Mesenchymal stem cell (in vitro differentiated cells and primary cell): ENCODE measurements at regions not wholly inside any gene's neighbourhood (a gene's known extent, or its start where the extent isn't known, plus 50 kb on each side); places are given as distances from the start of the nearest gene placed in this dataset.
A peak's percentile ranks its signal among the peaks of the same experiment; 100 is the strongest.

Source experiments
- DNase-seq: peaks from one replicate; pipeline ENCODE4 v3.0.0-alpha.2; 2013
- H2AFZ ChIP-seq: one replicate; pipeline ENCODE4 v1.6.1; 2013; ENCODE audit warnings: low read depth, mild to moderate bottlenecking, control low read depth, inconsistent platforms, low read length, moderate library complexity
- H2AK5ac ChIP-seq: 2 replicates; pipeline ENCODE4 v1.6.1; 2013; ENCODE audit warnings: low read length, moderate library complexity, mild to moderate bottlenecking, inconsistent platforms; ENCODE audit not compliant: severe bottlenecking
- H2BK120ac ChIP-seq: one replicate; pipeline ENCODE4 v1.6.1; 2013; ENCODE audit warnings: low read depth, mild to moderate bottlenecking, inconsistent platforms, low read length, moderate library complexity
- H2BK12ac ChIP-seq, 2 experiments: one replicate each; pipeline ENCODE4 v1.6.1; 2013; ENCODE audit warnings: inconsistent platforms in 2 of 2, low read length in 2 of 2, mild to moderate bottlenecking in 2 of 2, moderate library complexity in 2 of 2, control low read depth in 1 of 2
- H2BK15ac ChIP-seq: one replicate; pipeline ENCODE4 v1.6.1; 2013; ENCODE audit warnings: mild to moderate bottlenecking, low read depth, inconsistent platforms; ENCODE audit not compliant: poor library complexity, severe bottlenecking
- H2BK5ac ChIP-seq: 2 replicates; pipeline ENCODE4 v1.6.1; 2013; ENCODE audit warnings: low read depth, mild to moderate bottlenecking, low read length, control low read depth, inconsistent platforms; ENCODE audit not compliant: poor library complexity, severe bottlenecking
- H3K14ac ChIP-seq, 2 experiments: one replicate each; pipeline ENCODE4 v1.6.1; 2013; ENCODE audit warnings: inconsistent platforms in 2 of 2, low read length in 2 of 2, control low read depth in 1 of 2, mild to moderate bottlenecking in 1 of 2, moderate library complexity in 1 of 2
- H3K18ac ChIP-seq, 2 experiments: one replicate each; pipeline ENCODE4 v1.6.1; 2013; ENCODE audit warnings: inconsistent platforms in 2 of 2, low read length in 2 of 2, control low read depth in 1 of 2, low read depth in 1 of 2, mild to moderate bottlenecking in 1 of 2
- H3K23ac ChIP-seq, 2 experiments: one replicate each; pipeline ENCODE4 v1.6.1; 2013; ENCODE audit warnings: inconsistent platforms in 2 of 2, low read length in 2 of 2, mild to moderate bottlenecking in 2 of 2, moderate library complexity in 2 of 2, control low read depth in 1 of 2
- H3K27ac ChIP-seq: 2 replicates; pipeline ENCODE4 v1.5.1; 2013; ENCODE audit warnings: mild to moderate bottlenecking, moderate library complexity, low read length, control low read depth, inconsistent platforms; ENCODE audit not compliant: poor library complexity, severe bottlenecking
- H3K27me3 ChIP-seq, 2 experiments: 2 replicates each; pipeline versions ENCODE4 v1.6.1 to v1.7.0; 2013; ENCODE audit warnings: low read length in 2 of 2, mild to moderate bottlenecking in 2 of 2, moderate library complexity in 2 of 2, control low read depth in 1 of 2, inconsistent platforms in 1 of 2; ENCODE audit not compliant: control insufficient read depth in 1 of 2, insufficient read depth in 1 of 2
- H3K36me3 ChIP-seq, 2 experiments: 2 replicates each; pipeline versions ENCODE4 v1.6.1 to v1.7.0; 2013; ENCODE audit warnings: low read length in 2 of 2, control low read depth in 1 of 2, inconsistent platforms in 1 of 2, low read depth in 1 of 2, mild to moderate bottlenecking in 1 of 2; ENCODE audit not compliant: insufficient read depth in 2 of 2, control insufficient read depth in 1 of 2
- H3K4ac ChIP-seq, 2 experiments: one replicate each; pipeline ENCODE4 v1.6.1; 2013; ENCODE audit warnings: inconsistent platforms in 2 of 2, low read length in 2 of 2, mild to moderate bottlenecking in 2 of 2, moderate library complexity in 2 of 2, control low read depth in 1 of 2, low read depth in 1 of 2
- H3K4me1 ChIP-seq: 2 replicates; pipeline ENCODE4 v1.6.1; 2013; ENCODE audit warnings: low read depth, low read length, control low read depth; ENCODE audit not compliant: control insufficient read depth, insufficient read depth
- H3K4me2 ChIP-seq: 2 replicates; pipeline ENCODE4 v1.6.1; 2013; ENCODE audit warnings: low read length, mild to moderate bottlenecking, inconsistent platforms; ENCODE audit not compliant: poor library complexity, severe bottlenecking
- H3K4me3 ChIP-seq, 2 experiments: 2 replicates each; pipeline versions ENCODE4 v1.5.1 to v1.7.0; 2013; ENCODE audit warnings: low read length in 2 of 2, mild to moderate bottlenecking in 2 of 2, control low read depth in 1 of 2, low read depth in 1 of 2; ENCODE audit not compliant: insufficient read depth in 1 of 2
- H3K79me1 ChIP-seq: replicated peaks from 2 replicates; pipeline ENCODE4 v1.6.1; 2013; ENCODE audit warnings: mild to moderate bottlenecking, control low read depth, low read length, inconsistent platforms; ENCODE audit not compliant: poor library complexity, severe bottlenecking
- H3K9ac ChIP-seq: 2 replicates; pipeline ENCODE4 v1.7.0; 2013; ENCODE audit warnings: mild to moderate bottlenecking, low read length, moderate library complexity
- H3K9me3 ChIP-seq: 2 replicates; pipeline ENCODE4 v1.7.0; 2013; ENCODE audit warnings: mild to moderate bottlenecking, low read length; ENCODE audit not compliant: control insufficient read depth
- H4K8ac ChIP-seq: one replicate; pipeline ENCODE4 v1.6.1; 2013; ENCODE audit warnings: inconsistent platforms, mild to moderate bottlenecking, low read length, moderate library complexity
- H4K91ac ChIP-seq: one replicate; pipeline ENCODE4 v1.6.1; 2013; ENCODE audit warnings: mild to moderate bottlenecking, low read length, inconsistent platforms
- WGBS: methylation state at CpG from one replicate; pipeline ENCODE4 v1.1.7; 2013; ENCODE audit warnings: mixed read lengths; 5-methylcytosine and 5-hydroxymethylcytosine counted together

- Histone ChIP-seq H3K9ac (no peak overlapping the region), H4K8ac (no peak overlapping the region), H3K27ac (no peak overlapping the region), H3K4me3 (no peak overlapping the region), H3K18ac (no peak overlapping the region), H3K79me1 (peaks cover 2% of the 10 kb centered on the region), H2BK5ac (no peak overlapping the region), H2AFZ (no peak overlapping the region), H3K4ac (no peak overlapping the region), H3K27me3 (peaks cover 0 to 6% of the 10 kb centered on the region in 2 experiments), H2BK15ac (no peak overlapping the region), H3K4me1 (peaks cover 5% of the 10 kb centered on the region), H2BK12ac (no peak overlapping the region), H3K9me3 (no peaks in the 10 kb centered on the region), H3K4me2 (no peak overlapping the region), H3K36me3 (no peaks in the 10 kb centered on the region), H2BK120ac (no peak overlapping the region), H3K14ac (no peak overlapping the region), H3K23ac (no peak overlapping the region), H2AK5ac (no peak overlapping the region), H4K91ac (no peak overlapping the region)
- 70% methylated on average over 3 of the region's 3 CpGs for WGBS
- DNase-seq = no peak
Measured at GRCh38 chr10:94098896-94099295, 105.2 kb downstream of the PLCE1 start.

- no peak for DNase-seq
- no peak overlapping the region for H3K4ac ChIP-seq
- peaks cover 0 to 6% of the 10 kb centered on the region in 2 experiments for H3K27me3 ChIP-seq
- no peak overlapping the region for H2BK12ac ChIP-seq
- no peak overlapping the region for H2BK15ac ChIP-seq
- H3K79me1 ChIP-seq = no peaks in the 10 kb centered on the region
- no peak overlapping the region for H3K18ac ChIP-seq
- H2BK5ac ChIP-seq = no peak overlapping the region
- H2AFZ ChIP-seq = no peak overlapping the region
- WGBS = 70% methylated on average over 1 of the region's 1 CpG
- no peaks in the 10 kb centered on the region for H3K9me3 ChIP-seq
- peaks cover 7% of the 10 kb centered on the region for H3K4me1 ChIP-seq
- H3K4me2 ChIP-seq = no peak overlapping the region
- no peak overlapping the region for H3K9ac ChIP-seq
- no peaks in the 10 kb centered on the region for H3K36me3 ChIP-seq
- no peak overlapping the region for H3K14ac ChIP-seq
- H2AK5ac ChIP-seq = no peak overlapping the region
- H2BK120ac ChIP-seq = no peak overlapping the region
- H3K23ac ChIP-seq = no peak overlapping the region
- H4K91ac ChIP-seq = no peak overlapping the region
- no peak overlapping the region for H3K27ac ChIP-seq
- no peak overlapping the region for H4K8ac ChIP-seq
- no peak overlapping the region for H3K4me3 ChIP-seq
Measured at GRCh38 chr10:94101894-94102293, 108.2 kb downstream of the PLCE1 start.

GRCh38 chr10:94102436-94102835 lies 108.7 kb downstream of the PLCE1 start:
- Histone ChIP-seq H3K36me3 (no peaks in the 10 kb centered on the region), H2BK120ac (no peak overlapping the region), H2BK15ac (no peak overlapping the region), H3K4me1 (peaks cover 7% of the 10 kb centered on the region), H3K23ac (no peak overlapping the region), H3K79me1 (no peaks in the 10 kb centered on the region), H3K4me2 (no peak overlapping the region), H2BK5ac (no peak overlapping the region), H4K8ac (peak overlapping the region; percentile 8), H3K9ac (no peak overlapping the region), H3K4ac (no peak overlapping the region), H3K4me3 (no peak overlapping the region), H2AFZ (no peak overlapping the region), H2AK5ac (peak overlapping the region; percentile 2), H3K18ac (peak overlapping the region in 1 of 2 experiments; percentile 11), H3K9me3 (no peaks in the 10 kb centered on the region), H2BK12ac (peak overlapping the region in 1 of 2 experiments; percentile 29), H3K14ac (peak overlapping the region in 1 of 2 experiments; percentile 26), H3K27me3 (peaks cover 0 to 11% of the 10 kb centered on the region in 2 experiments), H4K91ac (no peak overlapping the region), H3K27ac (no peak overlapping the region)
- DNase-seq = no peak
- WGBS = 96% methylated on average over 4 of the region's 5 CpGs

- H4K8ac ChIP-seq = no peak overlapping the region
- no peak overlapping the region for H2BK120ac ChIP-seq
- H3K18ac ChIP-seq = no peak overlapping the region
- no peak overlapping the region for H3K27ac ChIP-seq
- H2BK5ac ChIP-seq = no peak overlapping the region
- H3K9me3 ChIP-seq = no peaks in the 10 kb centered on the region
- DNase-seq = no peak
- H2BK12ac ChIP-seq = no peak overlapping the region
- no peak overlapping the region for H2AK5ac ChIP-seq
- H3K4ac ChIP-seq = no peak overlapping the region
- H3K27me3 ChIP-seq = peaks cover 0 to 11% of the 10 kb centered on the region in 2 experiments
- WGBS = no CpG with 5 or more reads among the region's 2 CpGs
- no peak overlapping the region for H2BK15ac ChIP-seq
- no peak overlapping the region for H3K9ac ChIP-seq
- H4K91ac ChIP-seq = no peak overlapping the region
- no peak overlapping the region for H3K23ac ChIP-seq
- H3K14ac ChIP-seq = no peak overlapping the region
- no peak overlapping the region for H2AFZ ChIP-seq
- peaks cover 7% of the 10 kb centered on the region for H3K4me1 ChIP-seq
- H3K79me1 ChIP-seq = no peaks in the 10 kb centered on the region
- no peak overlapping the region for H3K4me2 ChIP-seq
- H3K4me3 ChIP-seq = no peak overlapping the region
- H3K36me3 ChIP-seq = no peaks in the 10 kb centered on the region
Measured at GRCh38 chr10:94103192-94103591, 109.5 kb downstream of the PLCE1 start.
